H1 (cell line): ENCODE measurements at regions not wholly inside any gene's neighbourhood (a gene's known extent, or its start where the extent isn't known, plus 50 kb on each side); places are given as distances from the start of the nearest gene placed in this dataset.

ENCODE experiments used
- CTCF ChIA-PET: fragments of 300-600 bp; sonication (Branson Sonifier 250); formaldehyde crosslinking; loops from one replicate; lab custom pipeline; 2021; ENCODE audit not compliant: partially characterized antibody; lab: Charles Lee
- POLR2A ChIA-PET: fragments of 300-600 bp; sonication (Branson Sonifier 250); formaldehyde crosslinking; loops from one replicate; lab custom pipeline; 2021; ENCODE audit warnings: inconsistent platforms; ENCODE audit not compliant: partially characterized antibody; lab: Charles Lee
- DNase-seq, 2 experiments: peaks; one replicate each; pipeline versions ENCODE4 v3.0.0 to v3.0.0-alpha.2; 2010 to 2022; ENCODE audit warnings: low spot score in 2 of 2, low read depth in 1 of 2, mixed read lengths in 1 of 2
- FAIRE-seq: peaks from 2 replicates; lab custom pipeline; 2011; peaks lifted over from hg19 to GRCh38; lab: Jason Lieb, UNC
- H2AFZ ChIP-seq: 2 replicates; pipeline ENCODE4 v1.8.1; 2012; ENCODE audit warnings: low read length, inconsistent platforms
- H2AK5ac ChIP-seq: 2 replicates; pipeline ENCODE4 v1.6.1; 2013; ENCODE audit warnings: low read depth, low read length
- H2BK120ac ChIP-seq: replicated peaks from 2 replicates; pipeline ENCODE3; 2013; ENCODE audit warnings: low read depth, low read length, inconsistent platforms
- H2BK12ac ChIP-seq: 2 replicates; pipeline ENCODE4 v1.6.1; 2013; ENCODE audit warnings: low read depth, low read length
- H2BK15ac ChIP-seq: 2 replicates; pipeline ENCODE4 v1.6.1; 2013; ENCODE audit warnings: low read length
- H2BK20ac ChIP-seq: 2 replicates; pipeline ENCODE4 v1.6.1; 2013; ENCODE audit warnings: low read length
- H2BK5ac ChIP-seq: 2 replicates; pipeline ENCODE4 v1.6.1; 2013; ENCODE audit warnings: low read depth, low read length
- H3K14ac ChIP-seq: 2 replicates; pipeline ENCODE4 v1.6.1; 2013; ENCODE audit warnings: inconsistent platforms; ENCODE audit not compliant: insufficient read length
- H3K18ac ChIP-seq: 2 replicates; pipeline ENCODE4 v1.6.1; 2013; ENCODE audit warnings: low read length; ENCODE audit errors: extremely low read depth
- H3K23ac ChIP-seq: 2 replicates; pipeline ENCODE4 v1.6.1; 2013; ENCODE audit warnings: inconsistent platforms; ENCODE audit not compliant: insufficient read length
- H3K23me2 ChIP-seq: 2 replicates; pipeline ENCODE4 v1.6.1; 2013; ENCODE audit warnings: low read depth, low read length
- H3K27ac ChIP-seq: 2 replicates; pipeline ENCODE4 v1.6.1; 2011; ENCODE audit warnings: low read depth, low read length, inconsistent platforms
- H3K27me3 ChIP-seq, 4 experiments: replicated peaks in 1 of 4; 1 replicate in 1 of 4; 2 replicates in 3 of 4; pipeline versions ENCODE4 v1.6.1 to v1.8.1; 2011 to 2013; ENCODE audit warnings: low read length in 3 of 4, mild to moderate bottlenecking in 3 of 4, inconsistent platforms in 2 of 4, mixed read lengths in 2 of 4, moderate library complexity in 1 of 4; ENCODE audit not compliant: control insufficient read depth in 3 of 4, insufficient read depth in 3 of 4; ENCODE audit errors: extremely low read depth in 1 of 4
- H3K36me3 ChIP-seq, 4 experiments: 2 replicates each; pipeline versions ENCODE4 v1.6.1 to v1.8.1; 2011 to 2013; ENCODE audit warnings: mild to moderate bottlenecking in 4 of 4, low read length in 3 of 4, moderate library complexity in 2 of 4, control low read depth in 1 of 4, inconsistent platforms in 1 of 4; ENCODE audit not compliant: insufficient read depth in 4 of 4, control insufficient read depth in 2 of 4
- H3K4ac ChIP-seq: replicated peaks from 2 replicates; pipeline ENCODE3; 2013; ENCODE audit warnings: low read length, low read depth, mixed read lengths, inconsistent platforms; ENCODE audit not compliant: insufficient read length
- H3K4me1 ChIP-seq, 4 experiments: replicated peaks in 1 of 4; 1 replicate in 1 of 4; 2 replicates in 3 of 4; pipeline versions ENCODE4 v1.6.1 to v1.8.1; 2011 to 2013; ENCODE audit warnings: low read length in 3 of 4, inconsistent platforms in 2 of 4, mixed read lengths in 1 of 4; ENCODE audit not compliant: insufficient read depth in 4 of 4, control insufficient read depth in 3 of 4
- H3K4me2 ChIP-seq, 2 experiments: 2 replicates each; pipeline versions ENCODE4 v1.6.1 to v1.8.1; 2011 to 2013; ENCODE audit warnings: low read depth in 2 of 2, low read length in 2 of 2, control low read depth in 1 of 2, inconsistent platforms in 1 of 2, mild to moderate bottlenecking in 1 of 2; ENCODE audit not compliant: insufficient read depth in 1 of 2
- H3K4me3 ChIP-seq, 4 experiments: fragments of 200-600, 300-600 bp in 1 of 4; sonication (generic), shearing (Covaris generic), sonication (Bioruptor Twin) in 1 of 4; 2 replicates each; pipeline versions ENCODE4 v1.5.1 to v1.8.1; 2011 to 2016; ENCODE audit warnings: low read length in 4 of 4, low read depth in 3 of 4, control low read depth in 2 of 4, inconsistent platforms in 2 of 4, mild to moderate bottlenecking in 2 of 4, mixed read lengths in 1 of 4, moderate library complexity in 1 of 4; ENCODE audit not compliant: insufficient read depth in 2 of 4; ENCODE audit errors: extremely low read depth in 1 of 4
- H3K56ac ChIP-seq: replicated peaks from 2 replicates; pipeline ENCODE3; 2013; ENCODE audit warnings: low read depth, mild to moderate bottlenecking, mixed read lengths, low read length, inconsistent platforms; ENCODE audit not compliant: insufficient read length
- H3K79me1 ChIP-seq: 2 replicates; pipeline ENCODE4 v1.6.1; 2013; ENCODE audit warnings: low read depth, low read length, control low read depth
- H3K79me2 ChIP-seq, 2 experiments: 2 replicates each; pipeline versions ENCODE4 v1.6.1 to v1.8.1; 2012 to 2013; ENCODE audit warnings: low read length in 2 of 2, mild to moderate bottlenecking in 2 of 2, inconsistent platforms in 1 of 2; ENCODE audit not compliant: insufficient read depth in 2 of 2, control insufficient read depth in 1 of 2
- H3K9ac ChIP-seq, 4 experiments: replicated peaks in 1 of 4; 1 replicate in 1 of 4; 2 replicates in 3 of 4; pipeline versions ENCODE4 v1.6.1 to v1.8.1; 2011 to 2013; ENCODE audit warnings: low read depth in 3 of 4, low read length in 3 of 4, control low read depth in 2 of 4, mild to moderate bottlenecking in 2 of 4, moderate library complexity in 2 of 4, inconsistent platforms in 1 of 4; ENCODE audit errors: extremely low read depth in 1 of 4
- H3K9me3 ChIP-seq, 2 experiments: 2 replicates each; pipeline versions ENCODE4 v1.6.1 to v1.8.1; 2012 to 2013; ENCODE audit warnings: mild to moderate bottlenecking in 2 of 2, moderate library complexity in 2 of 2, control low read depth in 1 of 2, inconsistent platforms in 1 of 2, low read depth in 1 of 2, low read length in 1 of 2, mixed read lengths in 1 of 2; ENCODE audit not compliant: insufficient read depth in 2 of 2
- H4K20me1 ChIP-seq, 2 experiments: replicated peaks in 1 of 2; 2 replicates each; pipeline versions ENCODE3 to v1.8.1; 2011 to 2013; ENCODE audit warnings: inconsistent platforms in 2 of 2, low read length in 2 of 2, mild to moderate bottlenecking in 1 of 2; ENCODE audit not compliant: insufficient read depth in 2 of 2, control insufficient read depth in 1 of 2
- H4K5ac ChIP-seq: 2 replicates; pipeline ENCODE4 v1.6.1; 2013; ENCODE audit warnings: low read length, low read depth, mixed read lengths, inconsistent platforms; ENCODE audit not compliant: insufficient read length
- H4K8ac ChIP-seq: 2 replicates; pipeline ENCODE4 v1.8.0; 2013; ENCODE audit warnings: mild to moderate bottlenecking, moderate library complexity, low read length, inconsistent platforms; ENCODE audit not compliant: insufficient read depth; ENCODE audit errors: extremely low read depth
- H4K91ac ChIP-seq: replicated peaks from 2 replicates; pipeline ENCODE3; 2013; ENCODE audit warnings: low read length, mixed read lengths, inconsistent platforms; ENCODE audit not compliant: insufficient read length
- EP300 ChIP-seq, 2 experiments: IDR thresholded peaks; 1 replicate in 1 of 2; 2 replicates in 1 of 2; pipeline ENCODE4 v1.6.1; 2011 to 2012; ENCODE audit warnings: low read depth in 2 of 2, low read length in 2 of 2, mild to moderate bottlenecking in 2 of 2, borderline replicate concordance in 1 of 2, inconsistent platforms in 1 of 2, moderate library complexity in 1 of 2
- HDAC6 ChIP-seq: IDR thresholded peaks from one replicate; pipeline ENCODE4 v1.7.1; 2012; ENCODE audit warnings: low read depth, mild to moderate bottlenecking, inconsistent platforms, low read length, moderate library complexity
- JUND ChIP-seq: IDR thresholded peaks from 2 replicates; pipeline ENCODE4 v1.6.1; 2011; ENCODE audit warnings: mild to moderate bottlenecking, improper control_type of control experiment, low read length
- PHF8 ChIP-seq: fragments of 200-600 bp; sonication (generic); conservative IDR thresholded peaks from 2 replicates; pipeline ENCODE4 v1.7.1; 2012; ENCODE audit warnings: low read depth, mild to moderate bottlenecking, inconsistent platforms, low read length, moderate library complexity
- POU5F1 ChIP-seq: IDR thresholded peaks from 2 replicates; pipeline ENCODE4 v1.6.1; 2011; ENCODE audit warnings: low read depth, mild to moderate bottlenecking, low read length, moderate library complexity
- RNF2 ChIP-seq: fragments of 200-900, 300-1000 bp; sonication (generic); IDR thresholded peaks from 2 replicates; pipeline ENCODE4 v1.7.1; 2016; ENCODE audit warnings: borderline replicate concordance, low read depth, mild to moderate bottlenecking, antibody characterized with exemption, low read length; ENCODE audit not compliant: poor library complexity, severe bottlenecking; ENCODE audit errors: missing control alignments
- SIN3A ChIP-seq, 2 experiments: IDR thresholded peaks in 1 of 2; conservative IDR thresholded peaks in 1 of 2; 2 replicates each; pipeline ENCODE4 v1.6.1; 2011 to 2012; ENCODE audit warnings: low read length in 2 of 2, improper control_type of control experiment in 1 of 2, low read depth in 1 of 2, mild to moderate bottlenecking in 1 of 2
- SIRT6 ChIP-seq: IDR thresholded peaks from one replicate; pipeline ENCODE4 v1.7.1; 2012; ENCODE audit warnings: low read length, inconsistent platforms
- SIX5 ChIP-seq: IDR thresholded peaks from 2 replicates; pipeline ENCODE4 v1.6.1; 2011; ENCODE audit warnings: mild to moderate bottlenecking, low read depth, low read length
- SP1 ChIP-seq: IDR thresholded peaks from 2 replicates; pipeline ENCODE4 v1.6.1; 2011; ENCODE audit warnings: low read depth, low read length
- TBP ChIP-seq: IDR thresholded peaks from 2 replicates; pipeline ENCODE4 v1.6.1; 2011; ENCODE audit warnings: low read depth, low read length, improper control_type of control experiment
- ZNF274 ChIP-seq: IDR thresholded peaks from 2 replicates; pipeline ENCODE4 v1.7.0; 2012; ENCODE audit warnings: low read length, borderline replicate concordance; ENCODE audit errors: extremely low read depth
- WGBS, 2 experiments: shearing (Covaris generic) in 1 of 2; methylation state at CpG; one replicate each; pipeline versions ENCODE4 v1.1.6 to v1.1.7; 2013 to 2015; ENCODE audit warnings: low lambda C conversion rate in 2 of 2, mixed read lengths in 2 of 2, inconsistent platforms in 1 of 2, low coverage in 1 of 2, missing lambda C conversion rate in 1 of 2; ENCODE audit not compliant: insufficient replicate concordance in 2 of 2, insufficient coverage in 1 of 2, insufficient read length in 1 of 2; ENCODE audit errors: extremely low coverage in 1 of 2, missing lambda C conversion rate in 1 of 2; 5-methylcytosine and 5-hydroxymethylcytosine counted together

GRCh38 chr16:9302072-9302471 lies 210.6 kb downstream of the HAPSTR1 start:
- Histone ChIP-seq H2BK12ac (no peak overlapping the region), H4K5ac (no peak overlapping the region), H3K9ac (no peak overlapping the region), H3K4ac (no peak overlapping the region), H3K4me1 (no peaks in the 10 kb centered on the region), H3K4me2 (no peak overlapping the region), H2BK15ac (no peak overlapping the region), H4K20me1 (no peaks in the 10 kb centered on the region), H3K79me2 (no peaks in the 10 kb centered on the region), H3K36me3 (no peaks in the 10 kb centered on the region), H3K18ac (no peak overlapping the region), H3K9me3 (no peaks in the 10 kb centered on the region), H3K14ac (no peak overlapping the region), H3K79me1 (no peaks in the 10 kb centered on the region), H2BK120ac (no peak overlapping the region), H3K56ac (no peak overlapping the region), H3K23ac (no peak overlapping the region), H4K91ac (no peak overlapping the region), H2AK5ac (no peak overlapping the region), H3K27me3 (peaks cover 0 to 1% (median 0%) of the 10 kb centered on the region in 4 experiments; a peak in 1 of 7 replicates), H3K27ac (no peak overlapping the region), H2BK5ac (no peak overlapping the region), H4K8ac (no peak overlapping the region), H2BK20ac (no peak overlapping the region), H2AFZ (no peak overlapping the region), H3K4me3 (no peak overlapping the region), H3K23me2 (no peaks in the 10 kb centered on the region)
- 85% methylated on average over 6 of the region's 6 CpGs; no CpG with 5 or more reads in 1 of the 2 experiments for WGBS, 2 experiments
- TF ChIP-seq ZNF274, result no peak
- no peak for TF ChIP-seq TBP
- no peak for TF ChIP-seq SIN3A (conservative IDR thresholded peaks at IDR 0.05 in 1 of 2, IDR thresholded peaks at IDR 0.05 in 1 of 2; ENCODE audit: low read depth in 1 of 2, low read length in 2 of 2)
- TF ChIP-seq SIX5, result no peak
- no peak for TF ChIP-seq HDAC6
- no peak for TF ChIP-seq SIRT6
- no peak for TF ChIP-seq JUND
- TF ChIP-seq POU5F1, result no peak
- TF ChIP-seq EP300 (IDR thresholded peaks at IDR 0.05; ENCODE audit: borderline replicate concordance in 1 of 2, low read depth in 2 of 2, low read length in 2 of 2), result no peak
- no peak for TF ChIP-seq RNF2
- TF ChIP-seq SP1, result no peak
- no peak for TF ChIP-seq PHF8
- ChIA-PET CTCF (interaction anchor here (1.4 to 1.9 kb wide), 3 partner anchors 47 to 878 kb away, joined by 5 to 6 read pairs (median 5); no protein-coding TSS in a partner anchor), POLR2A (no interaction called here)
- DNase-seq (no peak), FAIRE-seq (no peak)
